NT2/D1 (cell line): ENCODE measurements at regions not wholly inside any gene's neighbourhood (a gene's known extent, or its start where the extent isn't known, plus 50 kb on each side); places are given as distances from the start of the nearest gene placed in this dataset.

ENCODE experiments used
- YY1 ChIP-seq: IDR thresholded peaks from 2 replicates; pipeline ENCODE4 v1.6.1; 2011; ENCODE audit not compliant: insufficient read length, insufficient read depth
- ZNF274 ChIP-seq: IDR thresholded peaks from 2 replicates; pipeline ENCODE4 v1.6.1; 2011; ENCODE audit warnings: mild to moderate bottlenecking, low read depth, low read length

GRCh38 chr17:51435171-51435552, 174.8 kb downstream of the UTP18 start:
- TF ChIP-seq YY1 (no peak), ZNF274 (no peak)
